H9 (cell line): ENCODE measurements at regions not wholly inside any gene's neighbourhood (a gene's known extent, or its start where the extent isn't known, plus 50 kb on each side); places are given as distances from the start of the nearest gene placed in this dataset.

ENCODE experiments used
- DNase-seq: peaks from one replicate; pipeline ENCODE4 v3.0.0-alpha.2; 2017
- H2AFZ ChIP-seq: one replicate; pipeline ENCODE4 v1.6.1; 2013; ENCODE audit warnings: mild to moderate bottlenecking, low read length, control low read depth, moderate library complexity
- H2AK5ac ChIP-seq: 2 replicates; pipeline ENCODE4 v1.6.1; 2013; ENCODE audit warnings: low read length, control low read depth, mixed read lengths; ENCODE audit not compliant: insufficient read length
- H2BK120ac ChIP-seq: one replicate; pipeline ENCODE4 v1.6.1; 2013; ENCODE audit warnings: low read depth, mild to moderate bottlenecking, low read length, control low read depth, inconsistent platforms; ENCODE audit not compliant: poor library complexity, severe bottlenecking
- H2BK12ac ChIP-seq: 2 replicates; pipeline ENCODE4 v1.6.1; 2013; ENCODE audit warnings: low read length, control low read depth, mixed read lengths, low read depth; ENCODE audit not compliant: insufficient read length
- H2BK15ac ChIP-seq: 2 replicates; pipeline ENCODE4 v1.6.1; 2013; ENCODE audit warnings: low read depth, low read length, control low read depth
- H2BK20ac ChIP-seq: one replicate; pipeline ENCODE4 v1.6.1; 2013; ENCODE audit warnings: low read depth, mild to moderate bottlenecking, low read length, control low read depth, inconsistent platforms; ENCODE audit not compliant: poor library complexity, severe bottlenecking
- H2BK5ac ChIP-seq: 2 replicates; pipeline ENCODE4 v1.6.1; 2013; ENCODE audit warnings: low read length, control low read depth, mixed read lengths; ENCODE audit not compliant: insufficient read length
- H3K14ac ChIP-seq: 2 replicates; pipeline ENCODE4 v1.6.1; 2013; ENCODE audit warnings: low read length, control low read depth; ENCODE audit not compliant: insufficient read depth
- H3K18ac ChIP-seq: 2 replicates; pipeline ENCODE4 v1.6.1; 2013; ENCODE audit warnings: low read depth, mild to moderate bottlenecking, mixed read lengths, low read length, control low read depth; ENCODE audit not compliant: insufficient read length
- H3K23ac ChIP-seq: 2 replicates; pipeline ENCODE4 v1.6.1; 2013; ENCODE audit warnings: low read length, control low read depth, mixed read lengths, low read depth; ENCODE audit not compliant: insufficient read length
- H3K23me2 ChIP-seq: 2 replicates; pipeline ENCODE4 v1.6.1; 2013; ENCODE audit warnings: low read depth, mild to moderate bottlenecking, mixed read lengths, low read length, control low read depth; ENCODE audit not compliant: insufficient read length, poor library complexity, severe bottlenecking
- H3K27ac ChIP-seq: 2 replicates; pipeline ENCODE4 v1.5.1; 2013; ENCODE audit warnings: low read length, control low read depth, mixed read lengths, low read depth; ENCODE audit not compliant: insufficient read length
- H3K27me3 ChIP-seq: 2 replicates; pipeline ENCODE4 v1.6.1; 2013; ENCODE audit warnings: low read length, control low read depth, inconsistent platforms; ENCODE audit not compliant: insufficient read depth
- H3K4ac ChIP-seq: 2 replicates; pipeline ENCODE4 v1.6.1; 2013; ENCODE audit warnings: low read depth, mild to moderate bottlenecking, control low read depth, inconsistent platforms, low read length, moderate library complexity
- H3K4me1 ChIP-seq: 2 replicates; pipeline ENCODE4 v1.6.1; 2013; ENCODE audit warnings: low read length, control low read depth, inconsistent platforms; ENCODE audit not compliant: insufficient read depth
- H3K4me2 ChIP-seq: 2 replicates; pipeline ENCODE4 v1.6.1; 2013; ENCODE audit warnings: low read length, control low read depth, mixed read lengths; ENCODE audit not compliant: insufficient read length, insufficient read depth
- H3K56ac ChIP-seq: 2 replicates; pipeline ENCODE4 v1.6.1; 2013; ENCODE audit warnings: low read depth, mild to moderate bottlenecking, mixed read lengths, low read length, control low read depth; ENCODE audit not compliant: insufficient read length
- H3K79me1 ChIP-seq: 2 replicates; pipeline ENCODE4 v1.6.1; 2013; ENCODE audit warnings: low read depth, mild to moderate bottlenecking, moderate library complexity, low read length, control low read depth, inconsistent platforms; ENCODE audit not compliant: insufficient read depth, poor library complexity, severe bottlenecking
- H3K79me2 ChIP-seq: 2 replicates; pipeline ENCODE4 v1.6.1; 2013; ENCODE audit warnings: low read length, control low read depth, inconsistent platforms; ENCODE audit not compliant: insufficient read depth
- H3K9ac ChIP-seq: 2 replicates; pipeline ENCODE4 v1.6.1; 2013; ENCODE audit warnings: low read length, control low read depth, mixed read lengths; ENCODE audit not compliant: insufficient read length; ENCODE audit errors: extremely low read depth
- H3K9me3 ChIP-seq: one replicate; pipeline ENCODE4 v1.6.1; 2013; ENCODE audit warnings: low read depth, low read length, inconsistent platforms; ENCODE audit not compliant: control insufficient read depth
- H3T11ph ChIP-seq: one replicate; pipeline ENCODE4 v1.6.1; 2013; ENCODE audit warnings: mild to moderate bottlenecking, low read length, control low read depth, inconsistent platforms
- H4K20me1 ChIP-seq: one replicate; pipeline ENCODE4 v1.6.1; 2013; ENCODE audit not compliant: control insufficient read depth, insufficient read length, insufficient read depth
- H4K5ac ChIP-seq: 2 replicates; pipeline ENCODE4 v1.6.1; 2013; ENCODE audit warnings: low read depth, mild to moderate bottlenecking, mixed read lengths, low read length, control low read depth; ENCODE audit not compliant: insufficient read length
- H4K8ac ChIP-seq: replicated peaks from 2 replicates; pipeline ENCODE4 v1.6.1; 2013; ENCODE audit warnings: low read length, control low read depth, mixed read lengths, low read depth; ENCODE audit not compliant: insufficient read length
- H4K91ac ChIP-seq: 2 replicates; pipeline ENCODE4 v1.6.1; 2013; ENCODE audit warnings: low read depth, mild to moderate bottlenecking, moderate library complexity, mixed read lengths, low read length, control low read depth; ENCODE audit not compliant: insufficient read length
- H3K27ac Mint-ChIP-seq, 3 experiments: 2 replicates in 2 of 3; 3 replicates in 1 of 3; pipeline ENCODE4 v1.8.0; 2020 to 2021; ENCODE audit warnings: mixed read lengths in 3 of 3, mild to moderate bottlenecking in 1 of 3, moderate library complexity in 1 of 3
- H3K27me3 Mint-ChIP-seq: 2 replicates; pipeline ENCODE4 v1.8.0; 2021; ENCODE audit warnings: low read depth, mild to moderate bottlenecking, moderate library complexity, mixed read lengths
- H3K36me3 Mint-ChIP-seq, 3 experiments: 2 replicates in 2 of 3; 3 replicates in 1 of 3; pipeline ENCODE4 v1.8.0; 2020 to 2021; ENCODE audit warnings: low read depth in 3 of 3, mixed read lengths in 3 of 3; ENCODE audit not compliant: insufficient read depth in 1 of 3
- H3K4me1 Mint-ChIP-seq, 2 experiments: 2 replicates each; pipeline ENCODE4 v1.8.0; 2020; ENCODE audit warnings: mixed read lengths in 2 of 2
- H3K4me3 Mint-ChIP-seq, 2 experiments: 2 replicates in 1 of 2; 3 replicates in 1 of 2; pipeline ENCODE4 v1.8.0; 2020 to 2021; ENCODE audit warnings: mild to moderate bottlenecking in 2 of 2, mixed read lengths in 2 of 2, moderate library complexity in 1 of 2
- H3K9me3 Mint-ChIP-seq, 2 experiments: 2 replicates in 1 of 2; 3 replicates in 1 of 2; pipeline ENCODE4 v1.8.0; 2020; ENCODE audit warnings: mild to moderate bottlenecking in 2 of 2, mixed read lengths in 2 of 2, moderate library complexity in 1 of 2
- CTCF ChIP-seq: fragments of 200-600 bp; sonication (generic); conservative IDR thresholded peaks from 3 replicates; pipeline ENCODE4 v1.8.0; 2021; ENCODE audit warnings: antibody characterized with exemption, mild to moderate bottlenecking
- WGBS: extraction: QIAGEN DNeasy Blood & Tissue Kit; methylation state at CpG from one replicate; pipeline ENCODE4 v1.1.7; 2013; ENCODE audit warnings: missing lambda C conversion rate, low lambda C conversion rate, mixed read lengths; ENCODE audit not compliant: insufficient read length; ENCODE audit errors: extremely low coverage; 5-methylcytosine and 5-hydroxymethylcytosine counted together

DNA sequence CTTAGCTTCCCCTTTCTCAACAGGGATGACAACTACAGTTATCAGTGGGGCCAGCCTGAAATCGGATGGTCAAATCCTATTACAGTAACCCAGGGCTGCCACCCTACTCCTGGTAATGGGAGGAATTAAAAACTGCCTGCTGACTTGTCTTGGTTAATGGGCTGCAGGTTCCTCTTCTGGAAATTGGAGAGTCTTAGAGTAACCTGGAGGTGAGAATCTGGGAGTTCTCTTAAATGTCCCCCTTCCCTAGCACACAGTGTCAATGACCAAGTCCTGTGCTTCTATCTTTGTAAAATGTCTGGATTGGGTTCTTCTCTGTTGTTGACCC is 113.1 kb downstream of the DDX1 start:
- H3K18ac ChIP-seq = no peak overlapping the region
- no peak overlapping the region for H4K5ac ChIP-seq
- Mint-ChIP-seq H3K4me3 (no peak overlapping the region), H3K9me3 (no peaks in the 10 kb centered on the region), H3K4me1 (0 out of 4 replicates have a peak, but pooled peaks cover 0 to 4% of the 10 kb centered on the region in 2 experiments), H3K27me3 (peaks cover 1% of the 10 kb centered on the region), H3K27ac (no peak overlapping the region), H3K36me3 (no peaks in the 10 kb centered on the region)
- no peak overlapping the region for H3T11ph ChIP-seq
- no peak overlapping the region for H2AFZ ChIP-seq
- no peak overlapping the region for H3K56ac ChIP-seq
- no peaks in the 10 kb centered on the region for H3K79me2 ChIP-seq
- H3K4ac ChIP-seq = no peak overlapping the region
- no peak overlapping the region for H3K14ac ChIP-seq
- H3K23me2 ChIP-seq = no peaks in the 10 kb centered on the region
- H4K20me1 ChIP-seq = no peaks in the 10 kb centered on the region
- no peaks in the 10 kb centered on the region for H3K9me3 ChIP-seq
- H3K27me3 ChIP-seq = no peaks in the 10 kb centered on the region
- no peak overlapping the region for H3K27ac ChIP-seq
- H2BK5ac ChIP-seq = no peak overlapping the region
- H2BK12ac ChIP-seq = no peak overlapping the region
- H4K8ac ChIP-seq = no peak overlapping the region
- H3K9ac ChIP-seq = no peak overlapping the region
- H3K4me2 ChIP-seq = no peak overlapping the region
- no peak for TF ChIP-seq CTCF
- no peak overlapping the region for H2AK5ac ChIP-seq
- H3K23ac ChIP-seq = no peak overlapping the region
- no CpG with 5 or more reads among the region's 1 CpG for WGBS
- no peak for DNase-seq
- H3K4me1 ChIP-seq = no peaks in the 10 kb centered on the region
- no peak overlapping the region for H2BK120ac ChIP-seq
- H2BK20ac ChIP-seq = no peak overlapping the region
- no peak overlapping the region for H4K91ac ChIP-seq
- no peaks in the 10 kb centered on the region for H3K79me1 ChIP-seq
- H2BK15ac ChIP-seq = no peak overlapping the region
